Cardiac fibroblast (primary cell): ENCODE measurements at regions not wholly inside any gene's neighbourhood (a gene's known extent, or its start where the extent isn't known, plus 50 kb on each side); places are given as distances from the start of the nearest gene placed in this dataset.

Experiments used
- DNase-seq, 2 donors: peaks; one replicate each; pipeline versions ENCODE4 v3.0.0 to v3.0.0-alpha.2; 2010; ENCODE audit warnings: low read depth in 2 of 2
- H3K4me3 ChIP-seq, 2 donors: replicated peaks in 1 of 2; 1 replicate in 1 of 2; 2 replicates in 1 of 2; pipeline ENCODE4 v1.5.1; 2011; ENCODE audit warnings: low read depth in 2 of 2, low read length in 2 of 2, mild to moderate bottlenecking in 2 of 2, moderate library complexity in 1 of 2
- CTCF ChIP-seq: IDR thresholded peaks from one replicate; pipeline ENCODE4 v1.5.1; 2011; ENCODE audit warnings: low read depth, mild to moderate bottlenecking, low read length, inconsistent platforms

DNA sequence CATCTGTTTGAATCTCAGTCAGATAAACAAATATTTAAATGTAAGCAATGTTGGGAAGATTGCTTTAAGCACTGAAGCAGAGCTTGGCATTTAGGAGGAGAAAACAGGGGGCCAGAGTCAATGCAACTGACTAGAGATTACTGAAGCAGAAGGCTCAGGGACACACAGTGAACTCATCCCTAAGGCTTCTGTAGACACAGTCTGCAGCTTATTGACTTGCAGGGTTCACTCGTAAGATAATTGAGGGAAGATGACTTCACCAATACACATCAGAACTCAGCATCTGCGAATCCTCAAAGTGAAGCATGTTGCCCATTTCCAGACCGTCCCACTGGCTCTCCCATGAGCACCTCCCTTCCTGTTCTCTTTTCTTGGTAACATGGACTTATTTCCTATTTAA, 363.4 kb upstream of the PFKP start:
- H3K4me3 ChIP-seq, result no peak overlapping the region
- DNase-seq, result no peak
- TF ChIP-seq CTCF, result no peak

- DNase-seq, result no peak
- no peak for TF ChIP-seq CTCF
- H3K4me3 ChIP-seq, result no peak overlapping the region
Observed at GRCh38 chr10:2701802-2702201, 365.5 kb upstream of the PFKP start.

- H3K4me3 ChIP-seq, result no peak overlapping the region
- DNase-seq, result no peak
- TF ChIP-seq CTCF, result no peak
Observed at GRCh38 chr10:2700626-2701305, 366.6 kb upstream of the PFKP start.

- DNase-seq, result no peak
Observed at GRCh38 chr10:2688958-2689357, 378.4 kb upstream of the PFKP start.

DNA sequence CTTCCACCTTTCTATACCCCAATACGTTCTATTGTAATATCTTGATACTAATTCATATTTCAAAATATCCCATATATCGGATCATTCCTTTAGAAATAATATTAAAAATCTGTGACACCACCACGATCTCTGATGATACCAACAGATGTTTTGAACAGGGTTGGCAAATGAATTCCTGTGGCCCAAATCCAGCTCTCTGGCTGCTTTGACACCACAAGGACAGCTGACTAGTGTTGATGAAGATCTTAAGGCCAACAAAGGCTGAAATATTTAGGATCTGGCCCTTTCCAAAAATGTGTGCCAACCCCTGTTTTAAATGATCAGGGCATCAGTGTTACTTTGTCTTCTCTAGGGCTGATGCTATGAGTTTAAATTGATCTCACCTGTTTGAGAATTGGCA, 380.7 kb upstream of the PFKP start:
- no peak for TF ChIP-seq CTCF

More at GRCh38 chr10:2688958-2689357, 378.4 kb upstream of the PFKP start:
- no peak overlapping the region for H3K4me3 ChIP-seq
- no peak for TF ChIP-seq CTCF

GRCh38 chr10:2682491-2682890, 384.9 kb upstream of the PFKP start:
- TF ChIP-seq CTCF, result no peak
- DNase-seq, result no peak
- no peak overlapping the region for H3K4me3 ChIP-seq

More for the DNA sequence above, 380.7 kb upstream of the PFKP start:
- no peak for DNase-seq
- H3K4me3 ChIP-seq, result no peak overlapping the region

- H3K4me3 ChIP-seq, result no peak overlapping the region
- no peak for TF ChIP-seq CTCF
- no peak for DNase-seq
Observed at GRCh38 chr10:2681891-2682290, 385.5 kb upstream of the PFKP start.
